ENCODE measurements at regions not wholly inside any gene's neighbourhood (a gene's known extent, or its start where the extent isn't known, plus 50 kb on each side); places are given as distances from the start of the nearest gene placed in this dataset.
A peak's percentile ranks its signal among the peaks of the same experiment; 100 is the strongest.
"Not testable (repeated sequence)": the region's sequence is repeated elsewhere in the genome, so short reads cannot be mapped to it uniquely, and the experiment has no call there.

- Histone ChIP-seq H3K27ac (no peak overlapping the region), H3K36me3 (no peaks in the 10 kb centered on the region), H3K9me3 (no peaks in the 10 kb centered on the region), H3K4me3 (no peak overlapping the region), H3K27me3 (replicated peaks; ENCODE audit: insufficient read depth) (no peaks in the 10 kb centered on the region), H3K4me1 (replicated peaks) (no peaks in the 10 kb centered on the region)
- DNase-seq (ENCODE audit: low spot score): peak; percentile 5
- no peak for TF ChIP-seq POLR2A (IDR thresholded peaks at IDR 0.05)
- no peak for TF ChIP-seq CTCF (IDR thresholded peaks at IDR 0.05)
- no peak for TF ChIP-seq POLR2AphosphoS5 (IDR thresholded peaks at IDR 0.05)
- intact Hi-C loops (cut with DNase I): no loop called here
- WGBS: 75% methylated on average over 42 of the region's 42 CpGs
These were observed 489.2 kb downstream of the ZNF33B start for GRCh38 chr10:42149027-42149700.

GRCh38 chr10:42146165-42146564, 492.2 kb downstream of the ZNF33B start:
- H3K9me3 ChIP-seq; intact Hi-C loops (cut with DNase I); H3K36me3 ChIP-seq; H3K4me3 ChIP-seq; DNase-seq (ENCODE audit: low spot score); H3K4me1 ChIP-seq (replicated peaks); H3K27ac ChIP-seq; H3K27me3 ChIP-seq (replicated peaks; ENCODE audit: insufficient read depth): not testable (repeated sequence)
- WGBS: 40% methylated on average over 2 of the region's 2 CpGs

GRCh38 chr10:42138023-42138422, 500.3 kb downstream of the ZNF33B start:
- H3K4me3 ChIP-seq; DNase-seq (ENCODE audit: low spot score); H3K27me3 ChIP-seq (replicated peaks; ENCODE audit: insufficient read depth); intact Hi-C loops (cut with DNase I); H3K9me3 ChIP-seq; H3K4me1 ChIP-seq (replicated peaks); H3K36me3 ChIP-seq; H3K27ac ChIP-seq: not testable (repeated sequence)
- WGBS: 94% methylated on average over 16 of the region's 22 CpGs

- H3K36me3 ChIP-seq: no peaks in the 10 kb centered on the region
- H3K4me3 ChIP-seq: no peak overlapping the region
- TF ChIP-seq POLR2AphosphoS5 (IDR thresholded peaks at IDR 0.05) (no peak), POLR2A (IDR thresholded peaks at IDR 0.05) (no peak), CTCF (IDR thresholded peaks at IDR 0.05) (no peak)
- H3K4me1 ChIP-seq (replicated peaks): no peaks in the 10 kb centered on the region
- DNase-seq (ENCODE audit: low spot score): no peak
- H3K27me3 ChIP-seq (replicated peaks; ENCODE audit: insufficient read depth): no peaks in the 10 kb centered on the region
- intact Hi-C loops (cut with DNase I): no loop called here
- WGBS: 80% methylated on average over 21 of the region's 21 CpGs
- no peak overlapping the region for H3K27ac ChIP-seq
- no peaks in the 10 kb centered on the region for H3K9me3 ChIP-seq
These were observed 525.3 kb downstream of the ZNF33B start for GRCh38 chr10:42113158-42113450.

- Histone ChIP-seq H3K9me3 (no peaks in the 10 kb centered on the region), H3K27ac (no peak overlapping the region), H3K27me3 (replicated peaks; ENCODE audit: insufficient read depth) (no peaks in the 10 kb centered on the region), H3K4me1 (replicated peaks) (no peaks in the 10 kb centered on the region), H3K4me3 (no peak overlapping the region), H3K36me3 (no peaks in the 10 kb centered on the region)
- no peak for DNase-seq (ENCODE audit: low spot score)
- 82% methylated on average over 64 of the region's 64 CpGs for WGBS
- TF ChIP-seq POLR2AphosphoS5 (IDR thresholded peaks at IDR 0.05) (no peak), POLR2A (IDR thresholded peaks at IDR 0.05) (no peak), CTCF (IDR thresholded peaks at IDR 0.05) (no peak)
- intact Hi-C loops (cut with DNase I): no loop called here
These were observed 525.8 kb downstream of the ZNF33B start for GRCh38 chr10:42112331-42113157.
